Astrocyte of the spinal cord (primary cell): ENCODE measurements at regions not wholly inside any gene's neighbourhood (a gene's known extent, or its start where the extent isn't known, plus 50 kb on each side); places are given as distances from the start of the nearest gene placed in this dataset.

Source experiments
- DNase-seq: peaks from one replicate; pipeline ENCODE4 v3.0.0; 2011; ENCODE audit warnings: low read depth, low spot score
- H3K4me3 ChIP-seq: 2 replicates; pipeline ENCODE4 v1.5.1; 2011; ENCODE audit warnings: low read depth, mild to moderate bottlenecking, low read length, moderate library complexity
- CTCF ChIP-seq: IDR thresholded peaks from 2 replicates; pipeline ENCODE4 v1.5.1; 2012; ENCODE audit warnings: low read depth, mild to moderate bottlenecking, low read length, inconsistent platforms
- in situ Hi-C: cut with HindIII; loops from 2 replicates; pipeline ENCODE4 v1.10.0; 2017; ENCODE audit warnings: low sequenced_read_pairs

GRCh38 chr1:55288245-55288644 is 73.1 kb upstream of the USP24 start:
- no peak for DNase-seq
- in situ Hi-C loops = no loop called here
- no peak overlapping the region for H3K4me3 ChIP-seq
- TF ChIP-seq CTCF = no peak

GRCh38 chr1:55287723-55288122 is 72.6 kb upstream of the USP24 start:
- in situ Hi-C loops = no loop called here
- DNase-seq = no peak
- no peak overlapping the region for H3K4me3 ChIP-seq
- TF ChIP-seq CTCF = no peak

- in situ Hi-C loops = no loop called here
- DNase-seq = no peak
- TF ChIP-seq CTCF = no peak
- H3K4me3 ChIP-seq = no peak overlapping the region
These were observed 71.9 kb upstream of the USP24 start for GRCh38 chr1:55286856-55287602.

GRCh38 chr1:55285834-55286233 is 70.7 kb upstream of the USP24 start:
- DNase-seq = no peak
- no peak for TF ChIP-seq CTCF
- in situ Hi-C loops = no loop called here
- no peak overlapping the region for H3K4me3 ChIP-seq

GRCh38 chr1:55284856-55285255 is 69.7 kb upstream of the USP24 start:
- peak; percentile 61 for DNase-seq

GRCh38 chr1:55282058-55282457 is 66.9 kb upstream of the USP24 start:
- TF ChIP-seq CTCF = no peak
- DNase-seq = no peak
- in situ Hi-C loops = no loop called here
- no peak overlapping the region for H3K4me3 ChIP-seq

More at GRCh38 chr1:55284856-55285255, 69.7 kb upstream of the USP24 start:
- in situ Hi-C loops = no loop called here
- H3K4me3 ChIP-seq = no peak overlapping the region
- TF ChIP-seq CTCF = peak; percentile 67
